HEK293T (cell line): ENCODE measurements at regions not wholly inside any gene's neighbourhood (a gene's known extent, or its start where the extent isn't known, plus 50 kb on each side); places are given as distances from the start of the nearest gene placed in this dataset.

Source experiments
- ARNT ChIP-seq: fragments of 450-650 bp; IDR thresholded peaks from 2 replicates; pipeline ENCODE4 v1.6.1; 2017; ENCODE audit warnings: mild to moderate bottlenecking
- BHLHE40 ChIP-seq: fragments of 450-650 bp; IDR thresholded peaks from 2 replicates; pipeline ENCODE4 v1.6.1; 2016; ENCODE audit warnings: mild to moderate bottlenecking, moderate library complexity, borderline replicate concordance
- CTBP1 ChIP-seq: fragments of 450-650 bp; IDR thresholded peaks from 2 replicates; pipeline ENCODE4 v1.6.1; 2016; ENCODE audit warnings: borderline replicate concordance
- ELF4 ChIP-seq: fragments of 450-650 bp; IDR thresholded peaks from 2 replicates; pipeline ENCODE4 v1.6.1; 2017; ENCODE audit warnings: antibody characterized with exemption
- FOXA1 ChIP-seq: fragments of 450-650 bp; IDR thresholded peaks from 2 replicates; pipeline ENCODE4 v1.6.1; 2016; ENCODE audit warnings: mild to moderate bottlenecking
- FOXK2 ChIP-seq: fragments of 450-650 bp; IDR thresholded peaks from 2 replicates; pipeline ENCODE4 v1.6.1; 2016; ENCODE audit warnings: mild to moderate bottlenecking
- L3MBTL2 ChIP-seq: fragments of 450-650 bp; conservative IDR thresholded peaks from 2 replicates; pipeline ENCODE4 v1.6.1; 2016; ENCODE audit warnings: mild to moderate bottlenecking
- LEF1 ChIP-seq: fragments of 450-650 bp; IDR thresholded peaks from 2 replicates; pipeline ENCODE4 v1.6.1; 2017; ENCODE audit warnings: mild to moderate bottlenecking, borderline replicate concordance
- NFRKB ChIP-seq: fragments of 450-650 bp; IDR thresholded peaks from 2 replicates; pipeline ENCODE4 v1.6.1; 2016; ENCODE audit warnings: mild to moderate bottlenecking, moderate library complexity
- PKNOX1 ChIP-seq: fragments of 450-650 bp; IDR thresholded peaks from 2 replicates; pipeline ENCODE4 v1.6.1; 2016
- SP1 ChIP-seq: fragments of 450-650 bp; IDR thresholded peaks from 2 replicates; pipeline ENCODE4 v1.6.1; 2017
- SUZ12 ChIP-seq: fragments of 450-650 bp; IDR thresholded peaks from 2 replicates; pipeline ENCODE4 v1.6.1; 2016; ENCODE audit warnings: mild to moderate bottlenecking
- TARDBP ChIP-seq: fragments of 450-650 bp; IDR thresholded peaks from 2 replicates; pipeline ENCODE4 v1.6.1; 2016
- ZNF384 ChIP-seq: fragments of 450-650 bp; IDR thresholded peaks from 2 replicates; pipeline ENCODE4 v1.6.1; 2016

GRCh38 chr6:81634155-81634880, 118.2 kb downstream of the TENT5A start:
- TF ChIP-seq TARDBP = no peak
- no peak for TF ChIP-seq BHLHE40
- TF ChIP-seq ELF4 = no peak
- no peak for TF ChIP-seq FOXK2
- TF ChIP-seq LEF1 = no peak
- TF ChIP-seq SP1 = no peak
- no peak for TF ChIP-seq FOXA1
- no peak for TF ChIP-seq SUZ12
- no peak for TF ChIP-seq PKNOX1
- no peak for TF ChIP-seq L3MBTL2
- no peak for TF ChIP-seq CTBP1
- no peak for TF ChIP-seq NFRKB
- no peak for TF ChIP-seq ARNT
- no peak for TF ChIP-seq ZNF384
